ENCODE measurements at regions not wholly inside any gene's neighbourhood (a gene's known extent, or its start where the extent isn't known, plus 50 kb on each side); places are given as distances from the start of the nearest gene placed in this dataset.
"Not testable (repeated sequence)": the region's sequence is repeated elsewhere in the genome, so short reads cannot be mapped to it uniquely, and the experiment has no call there.

DNA sequence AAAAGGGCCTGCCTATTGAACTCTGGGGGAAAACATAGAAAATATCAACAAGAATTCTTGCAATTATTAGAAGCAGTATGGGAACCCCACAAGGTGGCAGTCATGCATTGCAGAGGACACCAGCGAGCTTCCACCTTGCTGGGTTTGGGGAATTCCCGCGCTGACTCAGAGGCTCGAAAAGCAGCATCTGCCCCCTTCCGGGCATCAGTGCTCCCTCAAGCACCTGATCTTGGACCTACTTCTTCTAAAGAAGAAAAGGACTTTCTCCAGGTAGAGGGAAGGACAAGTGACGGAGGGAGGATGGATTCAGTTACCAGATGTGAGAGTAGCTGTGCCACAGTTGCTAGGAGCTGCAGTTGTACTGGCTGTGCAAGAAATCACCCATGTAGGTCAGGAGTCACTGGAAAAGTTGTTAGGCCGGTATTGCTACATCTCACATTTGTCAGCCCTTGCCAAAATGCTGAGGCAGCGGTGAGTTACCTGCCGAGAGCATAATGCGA, 415.7 kb downstream of the DIRAS2 start:
- H3K9me3 ChIP-seq; H3K4me1 ChIP-seq; H3K4me3 ChIP-seq; H3K36me3 ChIP-seq; intact Hi-C loops (cut with DNase I); ATAC-seq; H3K27me3 ChIP-seq; H3K27ac ChIP-seq: not testable (repeated sequence)
- TF ChIP-seq CTCF (IDR thresholded peaks at IDR 0.05) = peak; percentile 23 to 43
- peak in 3 of 4 donors; percentile 25 to 66 (median 41) for DNase-seq

GRCh38 chr9:90233081-90233480, 409.5 kb downstream of the DIRAS2 start:
- H3K36me3 ChIP-seq; ATAC-seq; H3K27ac ChIP-seq; DNase-seq; H3K9me3 ChIP-seq; H3K4me1 ChIP-seq; H3K27me3 ChIP-seq; H3K4me3 ChIP-seq; intact Hi-C loops (cut with DNase I): not testable (repeated sequence)

DNA sequence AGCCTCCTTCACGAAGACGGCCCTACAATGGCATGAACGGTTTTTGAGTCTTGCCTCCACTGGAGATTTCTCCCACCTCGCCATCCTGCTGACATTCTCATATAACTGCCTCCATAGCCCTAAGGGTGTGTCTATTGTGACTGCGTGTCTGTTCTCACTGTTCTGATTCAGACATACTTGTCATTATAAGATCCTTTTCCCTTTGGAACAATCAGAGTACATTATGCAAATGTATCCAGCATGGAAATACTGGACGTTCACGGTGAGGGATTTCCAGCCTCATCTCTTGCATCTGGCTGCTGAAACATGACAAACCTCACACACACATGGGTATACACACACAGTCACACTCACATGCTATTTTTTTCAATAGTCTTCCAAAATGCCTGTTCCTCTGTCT, 402.1 kb downstream of the DIRAS2 start:
- no peak overlapping the region for H3K4me3 ChIP-seq
- no peaks in the 10 kb centered on the region for H3K4me1 ChIP-seq
- H3K27ac ChIP-seq = no peak overlapping the region
- H3K9me3 ChIP-seq = no peaks in the 10 kb centered on the region
- no peak for TF ChIP-seq CTCF (IDR thresholded peaks at IDR 0.05)
- H3K36me3 ChIP-seq = no peaks in the 10 kb centered on the region
- no peak for ATAC-seq
- no peak for DNase-seq
- intact Hi-C loops (cut with DNase I) = no loop called here
- H3K27me3 ChIP-seq = no peaks in the 10 kb centered on the region

DNA sequence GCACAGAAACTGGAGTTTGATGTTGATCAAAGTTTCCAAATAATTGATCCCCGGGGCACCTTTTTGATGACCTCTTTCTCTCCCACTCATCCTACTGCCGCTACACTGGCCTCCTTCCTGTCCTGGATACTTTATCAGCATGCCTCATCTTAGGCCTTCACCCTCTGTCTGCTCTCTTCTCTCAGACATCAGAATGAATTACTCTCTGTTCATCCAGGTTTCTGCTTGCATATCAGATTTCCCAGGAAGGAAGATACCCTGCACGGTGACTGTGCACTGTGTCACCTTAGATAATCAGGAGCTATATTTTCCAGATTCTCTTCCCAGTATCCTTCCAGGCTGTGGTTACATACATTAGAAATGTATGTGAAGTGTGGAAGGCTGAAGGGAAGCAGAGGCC, 397.0 kb downstream of the DIRAS2 start:
- no peak for TF ChIP-seq CTCF (IDR thresholded peaks at IDR 0.05)
- Histone ChIP-seq H3K27ac (no peak overlapping the region), H3K4me1 (no peaks in the 10 kb centered on the region), H3K4me3 (no peak overlapping the region), H3K27me3 (no peaks in the 10 kb centered on the region), H3K9me3 (no peaks in the 10 kb centered on the region), H3K36me3 (no peaks in the 10 kb centered on the region)
- no peak for DNase-seq
- no peak for ATAC-seq
- intact Hi-C loops (cut with DNase I) = no loop called here

- Histone ChIP-seq H3K36me3 (no peaks in the 10 kb centered on the region), H3K4me1 (no peaks in the 10 kb centered on the region), H3K27me3 (no peaks in the 10 kb centered on the region), H3K9me3 (no peaks in the 10 kb centered on the region), H3K4me3 (no peak overlapping the region), H3K27ac (no peak overlapping the region)
- intact Hi-C loops (cut with DNase I) = no loop called here
- TF ChIP-seq CTCF (IDR thresholded peaks at IDR 0.05) = no peak
- ATAC-seq (no peak), DNase-seq (no peak)
Observed at GRCh38 chr9:90249094-90249493, 393.5 kb downstream of the DIRAS2 start.

DNA sequence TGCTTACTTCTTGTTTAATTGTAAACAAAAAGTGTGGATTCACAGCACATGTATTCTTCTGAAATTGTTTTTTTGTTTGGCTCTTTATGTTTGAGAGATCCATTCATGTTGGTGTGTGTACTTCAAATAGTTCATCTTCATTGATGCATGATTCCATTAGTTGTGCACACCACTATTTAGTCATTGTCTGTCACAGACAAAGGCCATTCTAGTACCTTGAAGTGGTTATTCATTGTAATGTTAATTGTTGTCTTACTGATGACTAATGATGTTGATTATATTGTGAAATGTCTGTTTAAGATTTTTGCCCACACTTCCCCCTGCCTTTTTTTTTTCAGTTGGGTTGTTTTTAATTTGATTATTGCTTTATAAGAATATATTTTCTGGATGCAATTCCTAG, 391.3 kb downstream of the DIRAS2 start:
- TF ChIP-seq CTCF (IDR thresholded peaks at IDR 0.05) = no peak
- Histone ChIP-seq H3K36me3 (no peaks in the 10 kb centered on the region), H3K4me1 (no peaks in the 10 kb centered on the region), H3K9me3 (no peaks in the 10 kb centered on the region), H3K4me3 (no peak overlapping the region), H3K27ac (no peak overlapping the region), H3K27me3 (no peaks in the 10 kb centered on the region)
- DNase-seq = no peak
- intact Hi-C loops (cut with DNase I) = no loop called here
- ATAC-seq = no peak
